B cell (primary cell): ENCODE measurements at regions not wholly inside any gene's neighbourhood (a gene's known extent, or its start where the extent isn't known, plus 50 kb on each side); places are given as distances from the start of the nearest gene placed in this dataset.

Source experiments
- CTCF ChIP-seq: fragments of 200-600 bp; IDR thresholded peaks from one replicate; pipeline ENCODE4 v1.8.0; 2022; ENCODE audit warnings: antibody characterized with exemption, mild to moderate bottlenecking
- EZH2 ChIP-seq: IDR thresholded peaks from 2 replicates; pipeline ENCODE4 v1.6.1; 2012; ENCODE audit warnings: borderline replicate concordance, low read depth, mild to moderate bottlenecking, moderate library complexity, low read length; ENCODE audit not compliant: insufficient read depth, poor library complexity, severe bottlenecking

GRCh38 chr20:48444249-48444648 is 383.6 kb downstream of the PREX1 start:
- TF ChIP-seq CTCF (no peak), EZH2 (no peak)
